Loucy (cell line): ENCODE measurements at regions not wholly inside any gene's neighbourhood (a gene's known extent, or its start where the extent isn't known, plus 50 kb on each side); places are given as distances from the start of the nearest gene placed in this dataset.

Experiments used
- CTCF ChIP-seq: fragments of 200-600 bp; sonication (generic); conservative IDR thresholded peaks from 2 replicates; pipeline ENCODE4 v1.5.1; 2014; ENCODE audit warnings: mild to moderate bottlenecking, antibody characterized with exemption, low read length
- EZH2phosphoT487 ChIP-seq: fragments of 200-600 bp; IDR thresholded peaks from 2 replicates; pipeline ENCODE4 v1.6.1; 2018; ENCODE audit warnings: antibody characterized with exemption, mild to moderate bottlenecking, moderate library complexity, borderline replicate concordance

GRCh38 chr18:61282926-61283325, 50.3 kb upstream of the CDH20 start:
- TF ChIP-seq CTCF (no peak), EZH2phosphoT487 (no peak)
